Middle frontal gyrus (tissue), 1 donor: ENCODE measurements at regions not wholly inside any gene's neighbourhood (a gene's known extent, or its start where the extent isn't known, plus 50 kb on each side); places are given as distances from the start of the nearest gene placed in this dataset.
"Not testable (repeated sequence)": the region's sequence is repeated elsewhere in the genome, so short reads cannot be mapped to it uniquely, and the experiment has no call there.

Experiments used
- DNase-seq: peaks from one replicate; pipeline ENCODE4 v3.0.0-alpha.2; 2015; ENCODE audit warnings: low spot score; ENCODE audit errors: extremely low spot score

DNA sequence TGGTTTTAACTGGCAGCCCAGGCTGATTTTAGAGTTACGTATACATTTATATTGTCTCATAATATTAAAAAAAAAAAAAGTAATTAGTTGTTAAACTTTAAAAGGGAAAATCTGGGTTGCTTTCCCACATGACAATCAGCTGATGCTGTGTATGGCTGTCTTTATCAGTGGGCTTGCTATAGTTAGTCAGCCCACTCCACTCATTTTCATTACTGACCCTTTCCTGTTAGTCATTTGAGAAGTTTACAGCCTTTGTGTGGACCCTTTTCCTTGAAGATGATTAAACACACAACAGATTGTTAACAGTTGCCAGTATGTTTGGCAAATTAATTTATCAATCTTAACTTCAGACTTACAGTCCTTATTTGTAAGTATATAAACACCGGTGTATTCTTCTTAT lies 164.5 kb upstream of the AGR3 start:
- no peak for DNase-seq

DNA sequence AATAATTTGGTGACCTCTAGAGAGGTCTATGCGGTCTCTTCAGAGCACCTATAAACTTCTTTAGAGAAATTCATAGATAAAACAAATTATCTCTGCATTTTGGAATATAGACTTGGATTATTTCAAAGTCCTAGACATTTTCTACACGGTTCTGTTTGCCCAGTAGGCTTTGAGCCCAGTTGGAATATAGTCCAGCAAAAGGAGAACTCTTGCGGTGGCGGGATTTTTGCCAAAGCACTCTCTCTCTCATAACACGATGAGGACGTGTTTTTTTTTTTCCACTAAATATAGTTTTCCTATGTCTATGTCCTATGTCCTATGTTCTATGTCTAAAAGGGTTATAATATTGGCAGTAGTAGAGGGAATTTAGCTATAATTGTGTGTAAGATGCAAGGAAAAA lies 164.9 kb upstream of the AGR3 start:
- no peak for DNase-seq

DNA sequence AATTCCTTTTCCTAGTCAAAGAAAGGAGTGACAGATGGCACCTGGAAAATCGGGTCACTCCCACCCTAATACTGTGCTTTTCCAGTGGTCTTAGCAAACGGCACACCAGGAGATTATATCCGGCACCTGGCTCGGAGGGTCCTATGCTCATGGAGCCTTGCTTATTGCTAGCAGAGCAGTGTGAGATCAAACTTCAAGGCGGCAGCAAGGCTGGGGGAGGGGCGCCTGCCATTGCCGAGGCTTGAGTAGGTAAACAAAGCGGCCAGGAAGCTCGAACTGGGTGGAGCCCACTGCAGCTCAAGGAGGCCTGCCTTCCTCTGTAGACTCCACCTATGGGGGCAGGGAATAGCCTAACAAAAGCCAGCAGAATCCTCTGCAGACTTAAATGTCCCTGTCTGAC lies 171.4 kb upstream of the AGR3 start:
- DNase-seq = not testable (repeated sequence)

DNA sequence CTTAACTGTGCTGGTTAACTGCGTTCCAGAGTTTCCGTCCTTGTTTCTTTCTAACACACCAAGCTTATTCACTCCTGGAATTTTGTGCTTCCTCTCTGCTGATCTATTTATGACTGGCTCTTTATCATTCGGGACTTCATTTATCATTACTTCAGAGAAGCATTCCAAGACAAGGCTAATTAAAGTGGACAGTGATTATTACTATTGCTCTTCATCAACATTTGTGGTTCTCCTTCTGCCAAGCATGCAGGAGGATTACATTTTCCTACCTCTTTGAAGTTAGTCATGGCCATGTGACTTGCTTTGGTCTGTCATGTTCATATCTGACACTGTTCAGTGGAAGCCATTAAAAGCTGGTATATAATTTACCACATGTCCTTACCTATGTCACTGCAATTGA lies 172.4 kb upstream of the AGR3 start:
- no peak for DNase-seq

DNA sequence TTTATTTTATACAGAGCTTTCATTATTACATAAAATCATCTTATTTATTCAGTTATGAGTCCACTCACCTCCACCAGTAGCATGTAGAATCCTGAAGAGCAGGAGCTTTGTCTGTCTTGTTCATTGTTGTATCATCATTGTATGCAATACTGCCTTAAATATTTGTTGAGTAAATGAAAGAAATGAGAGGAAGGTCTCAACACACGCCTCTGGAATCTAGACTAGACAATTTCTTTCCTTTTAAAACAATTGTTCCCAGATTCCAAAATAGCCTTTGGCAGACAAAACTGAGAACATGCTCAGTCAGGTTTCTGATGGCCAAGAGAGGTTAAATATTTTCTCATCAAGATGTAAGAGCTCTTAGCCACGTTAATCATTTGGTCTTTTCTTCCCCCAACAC lies 173.1 kb upstream of the AGR3 start:
- DNase-seq = no peak

DNA sequence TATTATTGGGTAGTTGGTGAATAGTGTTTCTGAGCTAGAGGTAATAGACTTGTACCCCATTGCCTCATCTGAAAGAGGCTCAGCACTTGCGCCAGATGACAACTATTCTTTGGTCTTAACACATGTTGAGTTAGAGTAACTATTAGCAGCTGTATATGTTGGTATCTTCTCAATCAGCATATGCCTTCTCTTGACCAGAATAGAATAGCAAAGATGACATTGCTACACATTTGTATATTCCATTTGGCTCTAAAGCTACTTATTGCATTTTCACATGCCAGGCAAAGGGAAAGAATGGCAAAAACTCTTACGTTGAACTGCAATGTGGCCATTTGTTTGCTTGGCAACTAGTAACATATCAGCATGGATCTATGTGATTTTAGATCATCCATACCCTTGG lies 173.8 kb upstream of the AGR3 start:
- DNase-seq = no peak

DNA sequence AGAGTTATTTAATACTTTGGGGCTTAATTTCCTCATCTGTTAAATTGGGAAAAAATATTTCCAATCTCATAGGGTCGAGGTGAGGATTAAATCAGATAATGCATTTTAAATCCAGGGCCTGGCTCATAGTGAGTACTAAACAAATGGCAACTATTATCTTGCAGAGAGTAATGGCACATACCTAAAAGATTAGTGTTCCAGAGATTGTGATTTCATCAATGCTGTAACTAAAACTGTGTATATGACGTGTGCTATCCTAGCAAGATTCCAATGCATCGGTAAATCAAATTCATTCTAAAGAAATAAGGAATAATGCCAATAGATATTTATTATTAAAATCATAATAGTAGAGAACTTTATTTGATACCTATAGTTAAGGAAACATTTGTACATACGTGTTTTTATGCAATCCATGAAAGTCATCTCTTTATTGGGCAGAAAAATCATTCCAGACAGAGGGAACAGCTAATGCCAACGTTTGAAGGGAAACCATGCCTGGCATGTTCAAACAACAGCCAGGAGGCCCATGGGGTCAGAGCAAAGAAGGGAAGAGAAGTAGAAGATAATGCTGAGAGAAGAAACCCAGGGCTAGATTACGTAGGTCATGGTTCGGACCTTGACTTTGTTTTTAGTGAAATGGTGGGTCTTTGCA lies 174.8 kb upstream of the AGR3 start:
- DNase-seq = no peak

DNA sequence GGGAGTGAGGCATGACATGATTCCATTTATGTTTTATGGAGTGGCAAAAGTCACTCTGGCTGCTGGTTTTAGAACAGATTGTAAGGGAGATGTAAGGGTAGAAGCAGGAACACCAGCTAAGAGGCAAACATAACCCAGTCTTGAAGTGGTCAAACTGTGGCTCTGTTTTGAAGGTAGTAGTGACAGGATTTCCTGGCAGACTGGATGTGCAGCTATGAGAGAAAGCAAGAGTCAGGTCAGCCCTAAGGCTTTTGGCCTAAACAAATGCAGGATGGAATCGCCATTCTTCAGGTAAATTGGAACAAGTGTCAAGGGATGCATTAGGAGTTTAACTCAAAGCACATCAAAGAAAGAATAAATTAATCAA lies 175.3 kb upstream of the AGR3 start:
- DNase-seq = no peak

DNA sequence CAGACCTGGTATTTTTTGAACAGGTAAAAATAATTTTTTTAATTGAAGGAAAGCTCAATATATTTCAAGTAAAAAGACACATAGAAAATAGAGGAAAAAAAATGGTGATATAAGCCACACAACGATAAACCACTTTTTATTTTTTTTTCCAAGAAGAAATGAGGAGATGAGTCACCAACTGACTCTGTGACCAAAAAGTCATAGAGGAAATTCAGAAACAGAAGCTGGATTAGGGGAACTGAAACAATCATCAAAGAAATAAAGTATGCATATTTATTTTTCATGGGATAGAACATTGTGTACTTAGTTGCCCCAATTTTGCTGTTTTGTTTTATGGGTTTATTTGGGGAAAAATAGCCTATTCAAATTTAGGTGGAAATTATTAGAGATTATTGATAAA lies 176.8 kb upstream of the AGR3 start:
- DNase-seq = no peak

DNA sequence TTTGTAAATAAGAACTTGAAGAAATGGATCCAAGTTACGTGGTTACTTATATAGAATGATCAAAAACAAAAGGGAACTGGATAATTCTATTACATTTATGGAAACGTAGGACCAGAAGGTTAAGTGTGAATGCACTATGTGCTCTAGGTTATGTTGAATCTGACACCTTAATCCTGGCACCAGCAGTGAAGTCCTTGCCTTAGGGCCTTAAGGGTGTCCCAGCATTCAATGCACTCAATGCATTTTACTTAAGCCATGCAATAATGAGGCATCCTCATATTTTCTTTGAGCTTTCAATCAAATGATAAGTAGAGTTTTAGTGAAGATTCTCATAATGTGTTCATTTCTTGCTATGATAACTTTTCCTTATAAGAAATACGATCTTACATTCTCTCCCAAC lies 178.3 kb upstream of the AGR3 start:
- no peak for DNase-seq

DNA sequence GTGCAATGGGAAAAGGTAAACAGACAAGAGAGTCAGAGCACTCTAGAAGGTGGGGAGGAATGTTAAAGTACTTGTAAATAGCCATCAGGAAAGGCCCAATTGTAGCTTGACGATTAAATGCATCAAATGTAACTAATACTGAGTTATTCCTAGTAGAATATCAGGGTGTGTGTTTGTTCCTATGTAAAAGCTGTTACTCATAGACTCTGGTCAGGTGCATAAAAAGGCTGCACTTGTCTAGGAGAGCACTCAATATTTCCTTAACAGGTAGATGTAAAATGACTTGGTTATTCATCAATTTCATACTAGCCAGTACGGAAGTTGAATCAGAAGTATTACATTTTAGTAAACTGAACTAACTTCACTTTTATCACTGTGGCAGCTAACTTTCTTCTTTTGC lies 179.7 kb upstream of the AGR3 start:
- DNase-seq = no peak

DNA sequence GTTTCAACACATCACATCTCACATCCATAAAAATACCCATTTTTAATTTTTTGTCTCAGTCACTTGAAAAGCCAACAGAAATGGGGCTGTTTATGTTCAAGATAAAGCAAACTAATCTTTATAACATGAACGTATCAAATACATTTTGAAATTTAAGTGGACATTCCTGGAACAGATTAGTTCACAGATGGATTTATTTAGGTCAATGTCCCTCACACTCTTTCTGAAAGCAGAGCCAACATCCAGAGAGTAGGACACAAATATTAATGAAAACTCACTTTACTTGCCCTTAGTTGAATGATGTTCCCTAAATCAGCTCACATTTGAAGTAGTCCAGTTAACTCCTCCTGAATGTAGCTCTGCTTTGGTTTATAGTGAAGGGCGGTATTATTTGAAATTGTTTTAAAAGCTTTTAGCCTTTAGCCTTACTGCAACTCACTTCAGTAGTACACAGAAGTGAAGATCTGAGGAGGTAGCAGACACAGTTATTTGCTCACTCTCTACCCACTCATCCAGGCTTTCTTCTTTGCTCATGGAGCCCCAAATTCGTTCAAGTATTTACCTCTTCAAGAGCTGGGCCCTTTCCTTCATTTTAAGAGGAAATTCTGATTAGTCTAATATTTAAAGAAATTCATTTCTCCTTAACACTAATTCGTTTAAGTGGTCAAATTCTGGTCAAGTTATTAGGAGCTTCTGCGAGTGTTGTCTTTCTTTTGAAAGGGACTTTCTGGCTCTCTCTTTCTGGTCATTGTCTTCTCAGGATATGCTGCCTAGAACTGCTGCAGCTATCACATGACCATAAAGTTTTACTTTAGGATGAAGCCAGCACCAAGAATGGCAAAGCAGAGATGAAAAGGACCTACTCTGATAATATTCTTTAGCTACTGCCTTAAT lies 180.6 kb upstream of the AGR3 start:
- DNase-seq = no peak

DNA sequence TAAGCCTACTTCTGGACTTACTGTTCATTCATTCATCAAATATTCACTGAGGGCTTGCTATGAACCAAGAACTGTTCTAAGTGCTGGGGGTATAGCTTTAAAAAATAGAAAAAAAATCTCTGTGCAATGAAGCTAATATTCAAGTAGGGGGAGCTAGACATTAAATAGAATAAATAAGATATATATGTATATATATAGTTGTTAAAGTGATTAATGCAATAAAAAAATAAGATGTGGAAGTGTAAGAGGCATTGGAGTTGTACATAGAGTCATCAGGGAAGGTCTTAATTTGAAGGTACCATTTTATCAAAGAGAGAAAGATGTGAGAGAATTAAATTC lies 181.2 kb upstream of the AGR3 start:
- DNase-seq = no peak

DNA sequence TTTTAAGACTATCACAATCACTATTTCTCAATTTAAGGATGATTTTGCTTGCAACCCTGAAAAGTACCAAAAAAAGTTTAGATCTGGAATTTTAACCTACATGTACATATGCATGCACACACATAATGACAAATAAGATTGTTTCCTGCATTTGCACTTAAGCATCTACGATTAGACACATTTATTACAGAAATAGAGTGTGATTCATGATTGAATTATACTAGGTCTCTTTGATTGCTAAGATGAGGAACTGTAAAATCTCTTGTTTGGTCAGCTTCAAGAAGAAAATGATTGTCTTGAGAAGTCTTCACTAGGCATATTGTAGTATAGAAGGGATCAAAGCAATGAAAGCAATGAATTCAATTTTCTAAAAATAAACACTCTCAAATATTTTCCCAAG lies 185.9 kb upstream of the AGR3 start:
- DNase-seq = no peak

DNA sequence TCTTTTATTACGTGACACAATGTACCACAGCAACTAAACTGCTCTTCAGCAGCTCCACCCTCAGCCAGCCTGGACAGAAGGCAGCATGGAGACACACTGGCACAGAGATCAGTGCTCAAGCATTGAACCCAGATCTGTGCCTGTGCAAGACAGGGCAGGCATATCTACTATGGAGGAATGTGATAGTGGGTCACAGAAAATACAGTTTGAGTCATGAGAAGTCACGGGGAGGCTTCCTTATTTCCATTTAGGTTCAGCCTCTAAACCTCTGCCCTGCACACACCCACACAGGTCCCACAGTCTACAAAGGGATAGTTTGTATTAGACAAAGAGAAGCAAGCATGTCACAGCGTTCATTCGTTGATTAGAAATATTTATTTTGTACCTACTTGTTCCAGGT lies 187.4 kb upstream of the AGR3 start:
- no peak for DNase-seq

DNA sequence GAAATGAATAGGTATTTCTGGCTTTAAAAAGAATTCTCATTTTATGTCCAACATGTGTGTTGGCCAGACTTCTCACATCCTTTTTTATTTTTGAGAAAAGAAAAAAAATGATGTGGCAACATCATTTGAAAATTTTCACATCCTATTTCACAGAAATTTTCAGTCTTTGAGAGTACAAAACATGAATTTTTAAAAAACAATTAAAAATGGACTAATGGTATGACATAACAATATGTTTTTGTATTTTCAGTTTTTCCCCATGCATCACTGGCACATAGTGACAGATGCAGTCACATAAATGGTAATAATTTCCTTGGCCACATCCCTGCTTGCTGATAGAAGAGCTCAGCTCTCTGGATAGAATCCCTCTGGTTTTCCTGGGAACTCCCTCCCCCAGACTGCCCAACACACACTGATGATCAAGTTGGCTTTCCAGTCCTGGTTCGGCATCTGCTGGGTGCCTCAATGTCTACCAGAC lies 188.5 kb upstream of the AGR3 start:
- DNase-seq = no peak

DNA sequence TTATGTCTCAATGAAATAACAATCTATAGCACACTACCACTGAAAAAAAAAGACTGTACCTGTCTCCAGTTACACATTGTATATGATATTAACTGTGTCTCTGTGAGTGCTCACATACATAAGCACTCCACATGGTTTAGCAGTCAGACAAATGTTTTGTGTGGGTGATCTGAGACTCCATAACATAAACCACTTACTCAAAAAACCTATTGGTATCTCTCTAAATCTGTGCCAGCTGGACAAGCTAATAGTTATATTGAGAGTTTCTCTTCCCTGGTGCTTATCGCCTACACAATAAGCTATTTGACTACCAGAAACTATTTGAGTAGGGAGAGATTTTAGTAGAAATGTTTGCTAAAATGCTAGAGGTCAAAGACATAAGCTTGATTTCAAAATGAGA lies 190.1 kb upstream of the AGR3 start:
- DNase-seq = no peak

DNA sequence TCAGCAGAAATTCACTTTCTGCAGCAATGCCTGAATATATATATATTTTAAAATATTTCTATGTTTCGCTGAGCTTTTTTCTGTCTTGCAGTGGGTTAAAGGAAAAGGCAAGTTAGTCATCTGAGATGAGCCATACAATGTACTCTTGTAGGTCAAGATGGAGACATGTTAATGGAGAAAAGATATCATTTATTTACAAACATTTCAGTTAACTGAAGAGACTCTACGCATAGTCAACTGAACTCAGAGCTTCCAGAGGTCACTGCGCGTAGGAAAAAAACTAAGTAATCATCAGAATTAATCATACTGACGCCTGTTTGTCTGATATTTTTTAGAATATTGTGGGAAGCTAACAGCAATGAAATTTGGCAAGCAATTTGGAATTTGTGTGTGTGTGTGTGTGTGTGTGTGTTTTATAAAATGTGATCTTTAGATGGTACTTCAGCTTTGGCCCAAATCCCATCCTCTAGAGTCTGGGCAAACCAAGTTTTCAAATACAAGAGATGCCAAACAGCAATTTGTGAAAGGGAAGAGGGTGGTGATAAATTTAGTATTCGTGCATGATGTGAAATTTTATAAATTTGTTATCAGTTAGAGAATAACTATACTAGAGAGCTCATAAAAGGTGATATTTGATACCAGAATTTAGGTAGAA lies 193.9 kb upstream of the AGR3 start:
- DNase-seq = no peak

DNA sequence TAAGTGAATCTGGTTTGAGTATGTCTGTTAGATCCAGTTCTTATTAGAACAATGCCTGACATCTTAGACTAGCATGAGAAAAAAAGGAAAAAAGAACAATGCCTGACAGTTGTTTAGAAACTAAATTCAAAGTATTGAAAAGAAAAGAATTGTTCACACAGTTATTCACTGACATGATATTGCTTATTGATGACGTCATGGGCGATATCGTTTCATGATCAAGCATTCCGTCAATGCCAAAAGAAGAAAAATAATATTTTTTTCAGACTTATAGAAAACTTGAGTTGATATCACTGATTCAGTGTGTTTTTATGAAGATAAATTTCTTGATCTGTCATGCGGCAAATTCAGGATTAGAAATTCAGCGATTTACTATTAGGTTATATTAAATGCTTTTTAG lies 196.5 kb upstream of the AGR3 start:
- DNase-seq = no peak

DNA sequence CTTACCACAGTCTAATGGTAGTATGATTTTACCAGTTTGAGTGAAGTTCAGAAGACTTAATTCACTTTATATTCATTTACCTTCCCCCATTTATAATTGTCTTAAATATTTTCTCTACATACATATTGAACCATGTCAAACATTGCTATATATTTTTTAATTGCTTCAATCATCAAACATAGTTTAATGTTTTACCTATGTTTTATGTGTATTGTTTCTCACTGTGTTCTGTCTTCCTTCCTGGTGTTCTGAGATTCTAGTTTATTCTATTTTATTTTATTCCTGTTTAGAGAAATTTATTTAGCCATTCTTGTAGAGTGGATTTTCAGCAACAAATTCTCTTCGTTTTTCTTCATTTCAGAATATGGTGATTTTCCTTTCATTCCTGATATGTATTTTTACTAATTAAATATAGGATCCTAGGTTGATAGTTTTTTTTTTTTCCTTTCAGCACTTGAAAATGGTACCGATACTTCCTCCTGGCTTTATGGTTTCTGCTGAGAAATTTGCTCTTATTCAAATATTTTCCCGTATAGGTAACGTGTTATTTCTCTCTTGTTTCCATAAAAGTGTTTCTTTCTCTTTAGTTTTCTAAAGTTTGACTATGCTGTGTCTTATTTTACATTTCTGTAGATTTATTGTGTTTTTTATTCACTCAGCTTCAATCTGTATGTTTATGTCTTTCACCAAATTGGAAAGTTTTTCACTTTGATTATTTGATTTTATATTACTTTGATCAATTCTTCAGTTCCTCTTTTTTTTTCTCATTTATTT lies 201.8 kb upstream of the AGR3 start:
- no peak for DNase-seq

DNA sequence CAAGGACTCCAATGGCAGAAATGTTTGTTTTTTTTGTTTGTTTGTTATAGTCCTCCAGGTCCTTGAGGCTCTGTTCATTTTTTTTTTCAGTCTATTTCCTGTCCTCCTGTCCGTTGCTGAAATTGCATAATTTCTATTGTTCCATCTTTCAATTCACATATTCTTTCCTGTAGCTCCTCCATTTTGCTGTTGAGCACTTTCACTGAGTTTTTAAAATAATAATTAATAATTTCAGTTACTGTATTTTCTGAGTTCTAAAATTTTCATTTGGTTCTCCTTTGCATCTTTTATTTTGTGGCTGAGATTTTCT lies 202.3 kb upstream of the AGR3 start:
- DNase-seq = no peak

DNA sequence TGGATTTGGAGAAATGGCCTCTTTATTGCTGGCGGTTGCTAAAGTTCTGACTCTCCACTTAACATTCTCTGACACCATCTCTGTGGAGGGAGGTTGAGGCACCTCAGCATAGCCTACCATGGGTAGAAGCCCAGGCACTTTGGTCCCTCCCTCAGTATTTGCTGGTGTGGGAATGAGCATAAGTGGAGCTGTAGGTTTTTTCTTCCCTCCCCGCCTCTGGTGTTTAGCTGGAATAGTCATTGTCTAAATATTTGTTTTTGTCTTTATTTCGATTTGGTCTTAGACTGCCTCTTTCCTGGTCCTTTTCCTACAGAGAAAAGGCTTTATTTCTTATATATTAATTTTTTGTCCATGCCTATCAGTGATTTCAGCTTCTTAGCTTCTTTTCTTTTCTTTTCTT lies 203.4 kb upstream of the AGR3 start:
- DNase-seq = no peak
